Gastrocnemius medialis (tissue), 4 donors: ENCODE measurements at regions not wholly inside any gene's neighbourhood (a gene's known extent, or its start where the extent isn't known, plus 50 kb on each side); places are given as distances from the start of the nearest gene placed in this dataset.

ENCODE experiments used
- POLR2A ChIP-seq, 2 donors: fragments of 450-650 bp; IDR thresholded peaks; one replicate each; pipeline ENCODE4 v1.6.1; 2017; ENCODE audit warnings: antibody characterized with exemption in 2 of 2, mild to moderate bottlenecking in 2 of 2, moderate library complexity in 2 of 2
- TF ChIP-seq, protein P1 (sequence below), 5 experiments: fragments of 450-650 bp in 3 of 5; fragments of 200-600 bp in 2 of 5; sonication (generic) in 2 of 5; IDR thresholded peaks in 4 of 5; conservative IDR thresholded peaks in 1 of 5; 1 replicate in 4 of 5; 2 replicates in 1 of 5; pipeline ENCODE4 v1.5.1; 2016 to 2019; ENCODE audit warnings: antibody characterized with exemption in 5 of 5, mild to moderate bottlenecking in 3 of 5, moderate library complexity in 3 of 5

DNA sequence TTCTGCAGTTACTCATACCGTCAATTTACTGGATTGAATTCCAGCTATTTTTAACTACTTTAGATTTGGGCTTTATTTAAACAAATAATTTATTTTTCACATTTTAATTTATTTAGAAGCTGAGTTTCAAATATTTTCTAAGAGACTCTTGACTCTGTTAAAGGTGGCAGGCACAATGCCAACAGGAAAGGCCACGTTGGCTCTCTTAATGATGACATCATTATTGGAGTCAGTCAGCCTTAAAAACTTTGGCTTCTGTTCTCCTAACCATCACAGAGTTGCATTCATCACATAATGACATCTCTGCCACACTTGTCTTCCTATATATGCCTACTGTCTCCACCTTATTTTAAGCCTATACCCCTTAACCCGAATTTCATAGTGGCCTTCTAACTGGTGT is 172.3 kb upstream of the PLPPR1 start:
- TF ChIP-seq, protein P1, sequence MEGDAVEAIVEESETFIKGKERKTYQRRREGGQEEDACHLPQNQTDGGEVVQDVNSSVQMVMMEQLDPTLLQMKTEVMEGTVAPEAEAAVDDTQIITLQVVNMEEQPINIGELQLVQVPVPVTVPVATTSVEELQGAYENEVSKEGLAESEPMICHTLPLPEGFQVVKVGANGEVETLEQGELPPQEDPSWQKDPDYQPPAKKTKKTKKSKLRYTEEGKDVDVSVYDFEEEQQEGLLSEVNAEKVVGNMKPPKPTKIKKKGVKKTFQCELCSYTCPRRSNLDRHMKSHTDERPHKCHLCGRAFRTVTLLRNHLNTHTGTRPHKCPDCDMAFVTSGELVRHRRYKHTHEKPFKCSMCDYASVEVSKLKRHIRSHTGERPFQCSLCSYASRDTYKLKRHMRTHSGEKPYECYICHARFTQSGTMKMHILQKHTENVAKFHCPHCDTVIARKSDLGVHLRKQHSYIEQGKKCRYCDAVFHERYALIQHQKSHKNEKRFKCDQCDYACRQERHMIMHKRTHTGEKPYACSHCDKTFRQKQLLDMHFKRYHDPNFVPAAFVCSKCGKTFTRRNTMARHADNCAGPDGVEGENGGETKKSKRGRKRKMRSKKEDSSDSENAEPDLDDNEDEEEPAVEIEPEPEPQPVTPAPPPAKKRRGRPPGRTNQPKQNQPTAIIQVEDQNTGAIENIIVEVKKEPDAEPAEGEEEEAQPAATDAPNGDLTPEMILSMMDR (IDR thresholded peaks at IDR 0.05 in 4 of 5, conservative IDR thresholded peaks at IDR 0.05 in 1 of 5): no peak
- TF ChIP-seq POLR2A (IDR thresholded peaks at IDR 0.05): no peak
